Endodermal cell (in vitro differentiated cells): ENCODE measurements at regions not wholly inside any gene's neighbourhood (a gene's known extent, or its start where the extent isn't known, plus 50 kb on each side); places are given as distances from the start of the nearest gene placed in this dataset.

Experiments
- DNase-seq: peaks from one replicate; pipeline ENCODE4 v3.0.0-alpha.2; 2017
- H3K27ac ChIP-seq: 2 replicates; pipeline ENCODE4 v1.5.1; 2013; ENCODE audit warnings: mild to moderate bottlenecking, low read depth, low read length, moderate library complexity
- H3K27me3 ChIP-seq: 2 replicates; pipeline ENCODE4 v1.6.1; 2013; ENCODE audit warnings: mild to moderate bottlenecking, low read length, moderate library complexity; ENCODE audit not compliant: insufficient read depth, control insufficient read depth, poor library complexity, severe bottlenecking
- H3K36me3 ChIP-seq: 2 replicates; pipeline ENCODE4 v1.7.0; 2013; ENCODE audit warnings: mild to moderate bottlenecking, low read length, moderate library complexity; ENCODE audit not compliant: control insufficient read depth, insufficient read depth
- H3K4me1 ChIP-seq: one replicate; pipeline ENCODE4 v1.7.0; 2013; ENCODE audit warnings: low read length; ENCODE audit not compliant: control insufficient read depth, insufficient read depth
- H3K4me3 ChIP-seq: 2 replicates; pipeline ENCODE4 v1.5.1; 2013; ENCODE audit warnings: mild to moderate bottlenecking, low read length, moderate library complexity
- H3K9ac ChIP-seq: 2 replicates; pipeline ENCODE4 v1.6.1; 2013; ENCODE audit warnings: mild to moderate bottlenecking, low read length, moderate library complexity; ENCODE audit not compliant: poor library complexity, severe bottlenecking; ENCODE audit errors: extremely low read depth
- H3K9me3 ChIP-seq: 2 replicates; pipeline ENCODE4 v1.6.1; 2013; ENCODE audit warnings: mild to moderate bottlenecking, low read length, moderate library complexity; ENCODE audit not compliant: control insufficient read depth
- H3K27ac Mint-ChIP-seq: 2 replicates; pipeline ENCODE4 v1.8.0; 2020; ENCODE audit warnings: mixed read lengths
- H3K27me3 Mint-ChIP-seq: 2 replicates; pipeline ENCODE4 v1.8.0; 2021; ENCODE audit warnings: mild to moderate bottlenecking, mixed read lengths; ENCODE audit not compliant: insufficient read depth
- H3K36me3 Mint-ChIP-seq: 2 replicates; pipeline ENCODE4 v1.8.0; 2020; ENCODE audit warnings: low read depth, mixed read lengths
- H3K4me1 Mint-ChIP-seq: 2 replicates; pipeline ENCODE4 v1.8.0; 2020; ENCODE audit warnings: mixed read lengths
- H3K4me3 Mint-ChIP-seq: 2 replicates; pipeline ENCODE4 v1.8.0; 2020; ENCODE audit warnings: mild to moderate bottlenecking, moderate library complexity, mixed read lengths
- H3K9me3 Mint-ChIP-seq: 2 replicates; pipeline ENCODE4 v1.8.0; 2020; ENCODE audit warnings: mild to moderate bottlenecking, mixed read lengths
- CTCF ChIP-seq: fragments of 200-600 bp; sonication (generic); conservative IDR thresholded peaks from 2 replicates; pipeline ENCODE4 v1.5.0; 2021; ENCODE audit warnings: antibody characterized with exemption, mild to moderate bottlenecking
- WGBS, 2 experiments: methylation state at CpG; one replicate each; pipeline versions ENCODE4 v1.1.5 to v1.1.7; 2013; ENCODE audit warnings: missing lambda C conversion rate in 2 of 2, mixed read lengths in 1 of 2; ENCODE audit not compliant: insufficient coverage in 1 of 2, insufficient read length in 1 of 2; 5-methylcytosine and 5-hydroxymethylcytosine counted together

DNA sequence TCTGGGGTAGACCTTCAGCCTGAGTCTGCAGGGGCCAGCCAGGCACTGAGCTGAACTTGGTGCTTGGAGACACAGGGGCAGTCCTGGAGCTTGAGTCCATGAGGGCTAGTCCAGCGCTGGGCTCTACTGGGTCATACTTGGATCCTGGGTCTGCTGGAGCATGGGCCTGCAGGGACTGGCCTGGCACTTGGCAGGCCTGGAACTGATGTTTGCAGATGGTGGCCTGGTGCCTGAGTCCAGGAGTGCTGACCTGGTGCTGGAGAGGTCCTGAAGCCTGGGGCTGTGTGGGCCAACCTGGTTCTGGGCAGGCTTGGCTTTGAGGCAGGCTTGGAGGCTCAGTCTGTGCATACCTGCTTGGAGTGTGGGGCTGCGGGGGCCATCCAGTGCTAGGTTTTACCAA is 143.4 kb upstream of the DSCAM start:
- no peak for TF ChIP-seq CTCF
- no peaks in the 10 kb centered on the region for H3K27me3 Mint-ChIP-seq
- H3K9me3 Mint-ChIP-seq: no peaks in the 10 kb centered on the region
- no peaks in the 10 kb centered on the region for H3K36me3 ChIP-seq
- no peak overlapping the region for H3K4me3 Mint-ChIP-seq
- H3K4me3 ChIP-seq: no peak overlapping the region
- no peaks in the 10 kb centered on the region for H3K4me1 Mint-ChIP-seq
- no peaks in the 10 kb centered on the region for H3K4me1 ChIP-seq
- H3K27ac ChIP-seq: no peak overlapping the region
- H3K9me3 ChIP-seq: no peaks in the 10 kb centered on the region
- H3K36me3 Mint-ChIP-seq: no peaks in the 10 kb centered on the region
- no peak overlapping the region for H3K9ac ChIP-seq
- DNase-seq: no peak
- WGBS, 2 experiments: 94% methylated on average over 2 of the region's 2 CpGs; no CpG with 5 or more reads in 1 of the 2 experiments
- H3K27ac Mint-ChIP-seq: no peak overlapping the region
- H3K27me3 ChIP-seq: no peaks in the 10 kb centered on the region

DNA sequence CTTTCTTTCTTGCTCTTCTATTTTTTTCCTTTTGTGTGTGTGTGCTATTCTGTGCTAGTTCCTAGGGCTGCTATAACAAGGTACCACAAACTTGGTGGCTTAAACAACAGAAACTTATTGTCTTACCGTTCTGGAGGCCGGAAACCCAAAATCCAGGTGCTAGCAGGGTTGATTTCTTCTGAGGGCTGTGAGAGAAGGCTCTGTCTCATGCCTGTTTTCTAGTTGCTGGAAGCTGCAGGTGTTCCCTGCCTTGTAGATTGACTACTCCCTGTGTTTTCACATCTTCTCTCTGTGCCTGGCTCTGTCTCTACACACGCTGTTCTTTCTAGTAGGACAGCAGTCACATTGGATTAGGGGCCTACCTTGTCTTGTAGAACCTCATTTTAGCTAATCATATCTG is 150.9 kb upstream of the DSCAM start:
- 88 to 96% methylated on average over 3 of the region's 3 CpGs for WGBS, 2 experiments
- Histone ChIP-seq H3K9ac (no peak overlapping the region), H3K27ac (no peak overlapping the region), H3K27me3 (no peaks in the 10 kb centered on the region), H3K9me3 (peaks cover 4% of the 10 kb centered on the region), H3K4me3 (no peak overlapping the region), H3K4me1 (no peaks in the 10 kb centered on the region), H3K36me3 (no peaks in the 10 kb centered on the region)
- DNase-seq: no peak
- Mint-ChIP-seq H3K27me3 (no peaks in the 10 kb centered on the region), H3K27ac (no peak overlapping the region), H3K4me1 (no peaks in the 10 kb centered on the region), H3K36me3 (no peaks in the 10 kb centered on the region), H3K9me3 (peaks cover 13% of the 10 kb centered on the region), H3K4me3 (no peak overlapping the region)
- TF ChIP-seq CTCF: no peak

GRCh38 chr21:41000838-41001237 is 153.9 kb upstream of the DSCAM start:
- H3K9me3 ChIP-seq: peaks cover 4% of the 10 kb centered on the region
- no peak overlapping the region for H3K9ac ChIP-seq
- DNase-seq: no peak
- H3K4me1 ChIP-seq: no peaks in the 10 kb centered on the region
- no peaks in the 10 kb centered on the region for H3K36me3 Mint-ChIP-seq
- no CpG with 5 or more reads among the region's 1 CpG for WGBS, 2 experiments
- H3K4me3 Mint-ChIP-seq: no peak overlapping the region
- no peaks in the 10 kb centered on the region for H3K27me3 ChIP-seq
- no peak overlapping the region for H3K4me3 ChIP-seq
- no peak overlapping the region for H3K27ac ChIP-seq
- TF ChIP-seq CTCF: no peak
- H3K4me1 Mint-ChIP-seq: no peaks in the 10 kb centered on the region
- H3K27me3 Mint-ChIP-seq: no peaks in the 10 kb centered on the region
- peaks cover 13% of the 10 kb centered on the region for H3K9me3 Mint-ChIP-seq
- H3K27ac Mint-ChIP-seq: no peak overlapping the region
- H3K36me3 ChIP-seq: no peaks in the 10 kb centered on the region
